Dermis blood vessel endothelial cell (primary cell): ENCODE measurements at regions not wholly inside any gene's neighbourhood (a gene's known extent, or its start where the extent isn't known, plus 50 kb on each side); places are given as distances from the start of the nearest gene placed in this dataset.
"Not testable (repeated sequence)": the region's sequence is repeated elsewhere in the genome, so short reads cannot be mapped to it uniquely, and the experiment has no call there.

Experiments used
- DNase-seq: peaks from one replicate; pipeline ENCODE4 v3.0.0; 2010

DNA sequence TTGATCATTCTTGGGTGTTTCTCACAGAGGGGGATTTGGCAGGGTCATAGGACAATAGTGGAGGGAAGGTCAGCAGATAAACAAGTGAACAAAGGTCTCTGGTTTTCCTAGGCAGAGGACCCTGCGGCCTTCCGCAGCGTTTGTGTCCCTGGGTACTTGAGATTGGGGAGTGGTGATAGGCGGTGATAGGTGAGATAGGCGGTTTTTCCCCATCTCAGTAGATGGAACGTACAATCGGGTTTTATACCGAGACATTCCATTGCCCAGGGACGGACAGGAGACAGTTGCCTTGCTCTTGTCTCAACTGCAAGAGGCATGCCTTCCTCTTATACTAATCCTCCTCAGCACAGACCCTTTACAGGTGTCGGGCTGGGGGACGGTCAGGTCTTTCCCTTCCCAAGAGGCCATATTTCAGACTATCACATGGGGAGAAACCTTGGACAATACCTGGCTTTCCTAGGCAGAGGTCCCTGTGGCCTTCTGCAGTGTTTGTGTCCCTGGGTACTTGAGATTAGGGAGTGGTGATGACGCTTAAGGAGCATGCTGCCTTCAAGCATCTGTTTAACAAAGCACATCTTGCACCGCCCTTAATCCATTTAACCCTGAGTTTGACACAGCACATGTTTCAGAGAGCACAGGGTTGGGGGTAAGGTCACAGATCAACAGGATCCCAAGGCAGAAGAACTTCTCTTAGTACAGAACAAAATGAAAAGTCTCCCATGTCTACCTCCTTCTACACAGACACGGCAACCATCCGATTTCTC lies 86.2 kb downstream of the OR2B2 start:
- DNase-seq = not testable (repeated sequence)

DNA sequence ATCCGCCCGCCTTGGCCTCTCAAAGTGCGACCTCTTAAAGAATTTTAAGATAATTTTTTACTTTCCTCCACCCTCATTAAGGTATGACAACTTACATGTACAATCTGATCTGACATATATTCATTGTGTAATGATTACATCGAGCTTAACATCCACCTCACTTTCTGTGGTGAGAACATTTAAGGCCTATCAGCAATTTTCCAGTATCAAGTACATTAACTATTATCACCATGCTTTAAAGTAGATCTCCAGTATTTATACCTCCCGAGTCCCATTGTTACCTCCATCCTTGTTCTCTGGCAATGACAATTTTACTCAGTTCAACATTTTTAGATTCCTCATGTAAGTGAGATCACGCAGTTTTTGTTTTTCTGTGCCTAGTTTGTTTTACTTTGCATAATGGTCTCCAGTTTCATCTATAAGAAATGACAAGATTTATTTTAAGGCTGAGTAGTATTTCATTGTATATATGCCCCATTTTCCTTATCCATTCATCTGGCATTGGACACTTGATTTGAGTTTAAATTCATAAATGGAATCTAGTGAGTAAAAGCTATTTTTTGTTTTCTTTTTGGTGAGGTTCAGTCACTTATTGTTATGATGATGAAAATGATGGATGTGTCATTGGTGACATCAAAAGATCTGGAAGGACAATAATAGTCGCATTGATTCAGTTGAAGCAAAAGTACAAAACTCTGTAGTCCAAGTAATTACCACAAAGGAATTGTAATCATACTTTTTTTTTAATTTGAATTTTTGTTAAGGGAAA lies 87.0 kb downstream of the OR2B2 start:
- DNase-seq = peak; percentile 34

DNA sequence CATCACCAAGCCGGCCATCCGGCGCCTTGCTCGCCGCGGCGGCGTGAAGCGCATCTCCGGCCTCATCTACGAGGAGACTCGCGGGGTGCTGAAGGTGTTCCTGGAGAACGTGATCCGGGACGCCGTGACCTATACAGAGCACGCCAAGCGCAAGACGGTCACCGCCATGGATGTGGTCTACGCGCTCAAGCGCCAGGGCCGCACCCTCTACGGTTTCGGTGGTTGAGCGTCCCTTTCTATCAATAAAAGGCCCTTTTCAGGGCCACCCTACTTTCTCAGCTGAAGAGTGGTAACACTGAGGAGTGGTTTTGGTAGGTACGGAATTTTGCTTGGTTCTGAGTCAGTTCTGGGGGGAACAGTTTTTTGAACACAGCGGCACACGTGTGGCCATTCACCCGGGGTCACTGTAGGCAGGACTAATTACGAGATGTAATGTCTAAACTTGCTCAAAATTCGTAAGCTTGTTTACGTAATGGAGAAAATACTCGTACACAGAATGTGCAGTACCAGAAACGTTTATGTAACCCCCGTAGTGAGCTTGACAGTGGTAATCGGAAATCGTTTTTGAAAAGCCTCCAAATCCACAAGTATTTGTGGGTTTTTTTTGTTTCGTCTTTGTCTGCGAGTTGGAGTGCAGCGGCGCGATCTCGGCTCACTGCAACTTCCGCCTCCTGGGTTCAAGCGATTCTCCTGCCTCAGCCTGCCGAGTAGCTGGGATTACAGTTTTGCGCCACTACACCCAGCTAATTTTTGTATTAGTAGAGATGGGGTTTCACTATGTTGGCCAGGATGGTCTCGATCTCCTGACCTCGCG lies 87.8 kb downstream of the OR2B2 start:
- peak; percentile 50 for DNase-seq

DNA sequence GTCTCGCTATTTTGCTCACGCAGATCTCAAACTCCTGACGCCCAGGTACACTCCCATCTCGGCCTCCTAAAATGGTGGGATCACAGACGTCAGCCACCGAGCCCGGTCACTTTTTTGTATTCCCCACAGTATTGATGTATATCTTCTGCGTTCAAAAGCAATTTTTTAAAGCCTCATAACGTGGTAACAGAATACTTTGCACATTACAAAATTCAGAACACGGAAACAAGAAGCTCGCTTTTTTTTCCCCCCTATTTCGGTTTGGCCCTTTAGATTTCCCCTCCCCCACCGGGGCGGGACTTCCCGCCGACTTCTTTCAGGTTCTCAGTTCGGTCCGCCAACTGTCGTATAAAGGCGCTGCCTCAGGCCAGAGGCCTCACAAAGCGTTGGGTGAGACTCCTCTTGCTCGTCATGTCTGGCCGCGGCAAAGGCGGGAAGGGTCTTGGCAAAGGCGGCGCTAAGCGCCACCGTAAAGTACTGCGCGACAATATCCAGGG lies 88.4 kb downstream of the OR2B2 start:
- DNase-seq = peak; percentile 56

DNA sequence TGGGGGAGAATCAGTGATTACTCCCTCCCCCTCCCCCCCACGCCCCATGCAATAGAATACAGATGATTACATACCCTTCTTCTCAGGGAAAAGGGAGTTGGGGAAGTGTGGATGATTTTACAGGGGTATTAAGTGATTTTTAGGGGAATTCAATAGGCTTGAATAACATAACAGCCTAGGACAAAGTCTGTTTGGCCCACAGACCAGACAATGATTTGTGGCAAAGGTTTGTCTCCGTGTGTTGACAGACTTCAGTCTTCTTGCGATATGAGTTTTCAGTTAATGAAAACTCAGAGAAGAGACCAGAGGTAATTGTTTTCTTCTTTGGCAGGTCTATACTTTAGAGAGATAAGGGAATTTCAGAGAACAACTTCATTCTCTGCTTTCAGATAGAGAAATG lies 95.3 kb downstream of the OR2B2 start:
- DNase-seq = no peak

DNA sequence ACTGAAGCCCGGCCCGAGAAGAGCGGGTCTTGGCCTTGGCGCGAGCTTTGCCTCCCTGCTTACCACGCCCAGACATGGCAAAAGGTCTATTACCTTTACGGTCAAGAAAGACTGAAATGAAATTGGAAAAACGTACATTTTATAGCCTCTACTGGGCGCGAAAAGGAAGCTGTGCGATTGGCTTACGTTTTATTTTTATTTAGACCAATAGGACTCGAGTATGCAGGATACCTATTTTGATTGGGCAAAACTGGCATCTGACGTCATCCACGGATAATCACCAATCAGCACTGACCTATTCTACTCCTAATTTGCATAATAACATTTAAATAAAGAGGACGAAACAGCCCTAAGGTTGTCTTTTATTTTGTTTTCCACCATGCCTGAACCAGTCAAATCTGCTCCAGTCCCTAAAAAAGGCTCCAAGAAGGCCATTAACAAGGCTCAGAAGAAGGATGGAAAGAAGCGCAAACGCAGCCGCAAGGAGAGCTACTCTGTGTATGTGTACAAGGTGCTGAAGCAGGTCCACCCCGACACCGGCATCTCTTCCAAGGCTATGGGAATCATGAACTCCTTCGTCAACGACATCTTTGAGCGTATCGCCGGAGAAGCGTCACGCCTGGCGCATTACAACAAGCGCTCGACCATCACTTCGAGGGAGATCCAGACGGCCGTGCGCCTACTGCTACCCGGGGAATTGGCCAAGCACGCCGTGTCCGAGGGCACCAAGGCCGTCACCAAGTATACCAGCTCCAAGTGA lies 97.4 kb downstream of the OR2B2 start:
- DNase-seq = peak; percentile 97

DNA sequence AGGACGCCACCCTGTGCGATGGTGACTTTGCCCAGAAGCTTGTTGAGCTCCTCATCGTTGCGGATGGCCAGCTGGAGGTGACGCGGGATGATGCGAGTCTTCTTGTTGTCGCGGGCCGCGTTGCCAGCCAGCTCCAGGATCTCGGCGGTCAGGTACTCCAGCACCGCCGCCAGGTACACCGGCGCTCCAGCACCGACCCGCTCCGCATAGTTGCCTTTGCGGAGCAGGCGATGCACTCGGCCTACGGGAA lies 97.9 kb downstream of the OR2B2 start:
- not testable (repeated sequence) for DNase-seq

DNA sequence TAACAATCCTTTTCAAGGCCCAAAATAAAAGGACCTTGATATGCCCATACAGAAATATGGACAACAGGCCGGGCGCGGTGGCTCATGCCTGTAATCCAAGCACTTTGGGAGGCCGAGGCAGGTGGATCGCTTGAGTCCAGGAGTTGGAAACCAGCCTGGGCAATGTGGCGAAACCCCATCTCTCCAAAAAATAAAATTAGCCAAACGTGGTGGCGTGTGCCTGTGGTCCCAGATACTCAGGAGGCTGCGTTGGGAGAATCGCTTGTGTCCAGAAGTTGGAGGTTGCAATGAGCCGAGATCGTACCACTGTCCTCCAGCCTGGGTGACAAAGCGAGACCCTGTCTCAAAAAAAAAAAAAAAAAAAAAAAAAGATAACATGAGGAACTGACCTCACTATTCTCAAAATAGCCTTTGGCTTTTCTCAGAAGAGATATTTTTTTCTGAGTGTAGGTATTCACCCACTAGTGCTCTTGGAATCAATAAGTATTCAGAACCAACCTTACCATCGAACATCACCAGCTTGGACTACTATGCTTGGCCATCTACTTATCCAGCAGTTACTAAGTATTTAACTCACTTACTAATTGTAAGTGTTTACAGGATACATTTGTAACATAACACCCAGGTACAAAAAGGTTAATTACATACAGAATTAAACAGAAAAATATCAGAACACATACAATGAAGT lies 99.2 kb downstream of the OR2B2 start:
- DNase-seq = no peak

DNA sequence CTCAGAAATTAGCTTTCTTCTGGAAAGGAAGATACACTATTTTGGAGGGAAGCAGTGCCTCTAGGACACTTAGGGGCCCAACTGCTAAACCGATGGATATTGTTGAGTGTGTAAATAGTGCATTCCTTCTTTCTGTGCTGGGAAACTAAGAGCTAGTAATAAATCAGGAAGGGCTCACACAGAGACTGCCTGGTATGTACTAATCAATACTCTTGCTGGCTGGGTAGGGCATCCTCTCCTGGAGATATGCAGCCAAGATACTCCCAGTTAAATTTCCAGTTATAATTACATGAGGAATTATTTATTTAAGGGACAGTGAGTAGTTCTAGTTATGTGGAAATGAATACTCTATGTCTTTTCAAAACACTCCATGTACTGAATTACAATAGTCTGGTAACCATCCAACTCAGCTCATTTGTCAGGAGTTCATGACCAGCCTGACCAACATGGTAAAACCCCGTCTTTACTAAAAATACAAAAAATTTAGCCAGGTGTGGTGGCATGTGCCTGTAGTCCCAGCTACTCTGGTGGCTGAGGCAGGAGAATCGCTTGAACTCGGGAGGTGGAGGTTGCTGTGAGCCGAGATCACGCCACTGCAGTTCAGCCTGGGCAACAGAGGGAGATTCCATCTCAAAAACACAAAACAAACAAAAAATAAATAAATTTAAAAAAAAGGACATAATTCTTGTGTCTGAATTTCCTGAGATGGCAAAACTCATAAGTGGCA lies 100.0 kb downstream of the OR2B2 start:
- DNase-seq = no peak

DNA sequence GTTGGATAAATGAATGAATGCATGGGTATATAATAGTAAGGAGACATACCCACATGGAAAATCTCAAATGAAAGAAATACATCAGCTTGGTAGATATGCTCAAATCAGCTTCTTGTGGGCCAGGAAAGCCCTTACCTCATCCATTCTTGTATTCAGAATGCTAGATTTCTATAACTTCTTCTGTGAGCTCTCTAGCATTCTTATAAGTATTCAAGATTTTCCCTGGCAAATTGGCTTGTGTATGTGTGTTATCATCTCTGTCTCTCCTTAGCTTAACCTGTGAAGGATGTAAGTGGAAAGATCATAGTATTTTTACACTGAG lies 100.8 kb downstream of the OR2B2 start:
- no peak for DNase-seq

DNA sequence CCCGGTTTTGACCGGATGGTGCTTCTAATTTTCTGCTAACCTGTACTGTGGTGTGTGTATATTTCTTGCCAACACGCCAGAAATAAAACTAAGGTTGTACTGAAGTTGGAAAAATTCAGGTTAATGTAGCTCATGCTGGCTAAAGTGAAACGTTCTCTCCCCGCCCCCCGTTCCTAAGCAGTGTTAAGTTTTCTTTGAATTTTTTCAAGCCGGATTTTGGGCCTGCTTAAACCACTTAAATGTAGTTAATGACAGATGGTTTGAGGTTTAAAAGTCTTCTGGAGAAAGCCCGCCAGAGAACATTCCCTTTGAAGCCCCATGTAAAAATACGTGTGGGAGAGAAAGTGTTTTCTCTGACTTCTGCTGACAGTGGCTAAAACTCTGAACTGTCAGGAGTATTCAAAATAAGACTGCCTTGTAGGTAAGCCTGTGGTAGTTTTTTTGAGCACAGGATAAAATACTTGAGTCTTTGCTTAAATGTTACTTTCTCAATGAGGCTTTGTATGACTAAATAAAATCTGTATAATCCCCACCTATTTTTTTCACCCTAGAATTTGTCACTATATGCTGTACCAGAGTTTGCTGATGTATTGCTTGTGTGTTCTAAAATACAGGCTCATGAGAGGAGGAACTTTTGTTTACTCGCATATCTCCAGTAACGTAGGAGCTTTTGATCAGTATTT lies 101.3 kb downstream of the OR2B2 start:
- DNase-seq = no peak

DNA sequence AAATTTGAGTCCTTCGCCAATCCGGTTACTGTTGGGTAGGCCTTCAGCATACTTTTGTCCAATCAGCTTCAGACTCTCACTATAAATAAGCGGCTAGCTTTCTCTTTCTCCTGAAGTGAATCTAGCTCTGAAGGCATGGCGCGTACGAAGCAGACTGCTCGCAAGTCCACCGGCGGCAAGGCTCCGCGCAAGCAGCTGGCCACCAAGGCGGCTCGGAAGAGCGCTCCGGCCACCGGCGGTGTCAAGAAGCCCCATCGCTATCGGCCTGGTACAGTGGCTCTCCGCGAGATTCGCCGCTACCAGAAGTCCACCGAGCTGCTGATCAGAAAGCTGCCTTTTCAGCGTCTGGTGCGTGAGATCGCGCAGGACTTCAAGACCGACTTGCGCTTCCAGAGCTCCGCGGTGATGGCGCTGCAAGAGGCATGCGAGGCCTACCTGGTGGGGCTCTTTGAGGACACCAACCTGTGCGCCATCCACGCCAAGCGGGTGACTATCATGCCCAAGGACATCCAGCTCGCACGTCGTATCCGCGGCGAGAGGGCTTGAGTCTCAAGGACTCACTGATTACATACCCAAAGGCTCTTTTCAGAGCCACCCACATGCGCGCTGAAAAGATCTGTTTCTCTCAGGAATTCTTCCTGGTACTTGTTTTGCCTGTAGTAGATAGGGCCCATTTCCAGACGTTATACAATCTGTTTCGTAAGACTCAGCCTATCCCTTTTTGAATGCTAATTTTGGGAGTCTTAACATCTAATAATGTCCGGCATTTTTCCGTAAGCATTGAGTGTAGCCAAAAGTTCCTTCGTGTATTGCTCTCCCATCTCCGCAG lies 102.0 kb downstream of the OR2B2 start:
- DNase-seq = peak; percentile 97

DNA sequence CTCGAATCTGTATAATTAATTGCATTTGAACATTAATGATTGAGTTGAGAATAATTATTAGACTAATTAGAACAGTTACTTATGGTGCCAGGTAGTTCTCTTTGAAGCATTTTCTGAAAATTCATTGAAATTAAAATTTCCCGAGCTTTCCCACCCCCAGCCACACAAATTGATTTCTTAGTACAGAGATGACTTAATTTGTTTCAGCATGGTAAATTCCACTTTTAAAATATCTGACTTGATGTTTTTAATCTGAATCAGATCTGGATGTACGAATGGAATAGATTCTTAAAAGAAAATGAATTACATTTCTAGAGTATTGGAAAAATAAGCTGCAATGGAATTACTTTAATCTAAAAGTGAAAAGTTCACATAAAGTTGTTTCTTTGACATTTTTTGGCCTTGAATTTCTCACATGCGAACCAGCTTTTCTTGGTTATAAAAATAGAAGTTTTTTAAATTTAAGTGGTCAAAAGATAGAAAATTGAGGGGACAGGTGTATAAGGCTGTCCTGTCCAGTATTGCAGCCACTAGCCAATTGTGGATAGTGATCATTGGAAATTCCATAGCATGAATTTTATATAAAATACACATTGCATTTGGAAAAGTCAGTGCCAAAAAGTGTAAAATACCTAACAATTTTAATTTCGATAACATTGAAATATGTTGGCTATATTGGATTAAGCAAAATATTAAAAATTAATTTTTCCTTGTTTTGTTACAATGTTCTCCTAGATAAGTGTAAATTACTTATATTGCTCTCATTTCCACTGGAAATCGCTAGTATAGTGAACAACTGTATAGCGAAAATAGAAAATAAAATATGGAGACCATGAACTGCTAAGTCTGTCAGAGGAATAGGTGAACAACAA lies 102.9 kb downstream of the OR2B2 start:
- DNase-seq = no peak

DNA sequence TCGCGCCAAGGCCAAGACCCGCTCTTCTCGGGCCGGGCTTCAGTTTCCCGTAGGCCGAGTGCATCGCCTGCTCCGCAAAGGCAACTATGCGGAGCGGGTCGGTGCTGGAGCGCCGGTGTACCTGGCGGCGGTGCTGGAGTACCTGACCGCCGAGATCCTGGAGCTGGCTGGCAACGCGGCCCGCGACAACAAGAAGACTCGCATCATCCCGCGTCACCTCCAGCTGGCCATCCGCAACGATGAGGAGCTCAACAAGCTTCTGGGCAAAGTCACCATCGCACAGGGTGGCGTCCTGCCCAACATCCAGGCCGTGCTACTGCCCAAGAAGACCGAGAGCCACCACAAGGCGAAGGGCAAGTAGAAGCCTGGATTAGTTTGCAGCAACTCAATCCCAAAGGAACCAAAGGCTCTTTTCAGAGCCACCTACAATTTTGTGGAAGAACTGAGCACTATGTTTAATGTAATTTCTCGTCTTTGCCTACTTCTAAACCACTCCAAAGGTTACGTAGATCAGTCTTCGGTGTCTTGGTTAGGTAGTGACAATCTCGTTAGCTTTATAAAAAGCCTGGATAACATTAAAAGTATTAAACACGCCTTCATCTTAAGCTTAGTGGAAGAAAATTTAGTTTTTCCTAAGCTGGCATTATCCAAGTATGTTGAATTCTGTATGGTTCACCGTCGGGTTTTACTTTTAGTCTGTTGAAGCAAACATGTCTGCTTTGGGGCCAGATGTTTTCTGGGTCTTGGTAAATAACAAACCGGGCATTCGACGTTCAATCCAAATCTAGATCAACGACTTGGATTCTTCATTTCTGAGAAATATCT lies 103.7 kb downstream of the OR2B2 start:
- peak; percentile 56 for DNase-seq

DNA sequence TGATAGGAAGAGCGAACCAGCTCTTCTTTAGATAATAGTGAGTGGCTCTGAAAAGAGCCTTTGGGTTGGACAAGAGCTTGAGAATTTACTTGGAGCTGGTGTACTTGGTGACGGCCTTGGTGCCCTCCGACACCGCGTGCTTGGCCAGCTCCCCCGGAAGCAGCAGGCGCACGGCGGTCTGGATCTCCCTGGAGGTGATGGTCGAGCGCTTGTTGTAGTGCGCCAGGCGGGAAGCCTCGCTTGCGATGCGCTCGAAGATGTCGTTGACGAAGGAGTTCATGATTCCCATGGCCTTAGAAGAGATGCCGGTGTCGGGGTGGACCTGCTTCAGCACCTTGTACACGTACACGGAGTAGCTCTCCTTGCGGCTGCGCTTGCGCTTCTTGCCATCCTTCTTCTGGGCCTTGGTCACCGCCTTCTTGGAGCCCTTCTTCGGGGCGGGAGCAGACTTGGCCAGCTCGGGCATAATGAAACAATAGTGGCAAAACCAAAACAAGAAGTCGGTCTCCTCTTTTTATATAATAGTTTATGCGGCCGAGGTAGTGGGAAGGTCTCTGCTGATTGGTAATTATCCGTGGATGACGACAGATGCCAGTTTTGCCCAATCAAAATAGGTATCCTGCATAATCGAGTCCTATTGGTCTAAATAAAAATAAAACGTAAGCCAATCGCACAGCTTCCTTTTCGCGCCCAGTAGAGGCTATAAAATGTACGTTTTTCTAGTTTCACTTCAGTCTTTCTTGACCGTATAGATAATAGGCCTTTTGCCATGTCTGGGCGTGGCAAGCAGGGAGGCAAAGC lies 104.6 kb downstream of the OR2B2 start:
- DNase-seq = peak; percentile 95

DNA sequence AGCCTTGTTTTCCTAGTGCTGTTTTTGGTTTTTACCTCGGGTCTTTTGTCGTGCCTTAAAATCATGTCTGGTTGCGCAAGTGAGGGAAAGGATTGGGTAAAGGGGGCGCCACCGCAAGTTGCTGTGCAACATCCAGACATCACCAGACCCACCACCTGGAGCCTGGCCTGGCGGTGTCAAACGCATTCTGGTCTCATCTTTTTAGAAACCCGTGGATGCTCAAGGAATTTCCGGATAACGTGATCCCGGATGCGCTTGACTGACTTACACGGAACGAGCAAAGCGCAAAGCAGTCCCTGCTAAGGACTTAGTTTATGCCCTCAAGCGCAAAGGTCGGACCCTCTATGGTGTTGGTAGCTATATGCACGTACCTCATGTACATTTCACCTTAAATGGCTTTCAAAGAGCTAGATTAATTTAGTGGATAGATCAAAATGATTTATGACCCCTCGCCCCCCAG lies 105.2 kb downstream of the OR2B2 start:
- DNase-seq = peak; percentile 42

DNA sequence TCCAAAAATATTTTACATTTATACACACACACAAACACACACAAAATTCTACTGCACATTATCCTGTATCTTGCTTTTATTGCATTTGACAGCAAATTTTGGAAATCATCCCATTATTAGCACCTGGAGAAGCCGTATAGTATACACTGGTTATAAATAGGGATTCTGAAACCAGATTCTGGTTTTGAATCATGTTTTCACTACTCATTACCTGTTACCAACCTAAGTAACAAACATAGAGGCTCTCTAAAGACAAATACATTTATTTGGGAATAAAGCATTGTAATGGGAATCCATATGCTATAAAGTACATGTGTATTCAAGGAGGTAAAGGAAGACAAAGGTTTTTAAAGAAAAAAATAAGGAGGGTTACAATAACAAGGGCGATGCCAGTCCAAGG lies 106.8 kb downstream of the OR2B2 start:
- DNase-seq = no peak
